HepG2 (cell line): ENCODE measurements at regions not wholly inside any gene's neighbourhood (a gene's known extent, or its start where the extent isn't known, plus 50 kb on each side); places are given as distances from the start of the nearest gene placed in this dataset.

Experiments used
- ATAC-seq: fragments of 200-7000 bp; cut with Tn5 transposase; 3 replicates; pipeline ENCODE4 v1.9.1; 2020; ENCODE audit warnings: mild to moderate bottlenecking, moderate library complexity
- BruUV-seq: library from RNA; stranded (reverse); fragments of 400-500 nt; replicated peaks from 2 replicates; lab custom pipeline; 2021; lab: Mats Ljungman, UMichigan
- CTCF ChIA-PET: fragments of 300-600 bp; formaldehyde crosslinking; extraction: SDS; loops from one replicate; lab custom pipeline; 2021; ENCODE audit warnings: low total read pairs, inconsistent platforms, low intra/inter-chr PET ratio; lab: Yijun Ruan, JAX
- POLR2A ChIA-PET: fragments of 350-600 bp; sonication (Branson Sonifier 250); formaldehyde crosslinking; loops from one replicate; lab custom pipeline; 2020; ENCODE audit warnings: antibody characterized with exemption, inconsistent platforms; lab: Yijun Ruan, JAX
- DNase-seq: peaks from one replicate; pipeline ENCODE4 v3.0.0-alpha.2; 2015; ENCODE audit warnings: low spot score
- FAIRE-seq: peaks from 3 replicates; lab custom pipeline; 2011; peaks lifted over from hg19 to GRCh38; lab: Jason Lieb, UNC
- H2AFZ ChIP-seq: one replicate; pipeline ENCODE4 v1.6.1; 2011; ENCODE audit warnings: low read length, inconsistent platforms
- H3K27ac ChIP-seq: fragments of 300-600 bp; 3 replicates; pipeline ENCODE4 v1.8.0; 2011; ENCODE audit warnings: mixed run types, mild to moderate bottlenecking, mixed read lengths, low read length, inconsistent platforms; ENCODE audit not compliant: insufficient read depth; ENCODE audit errors: extremely low read length
- H3K27me3 ChIP-seq, 2 experiments: fragments of 200-600 bp in 1 of 2; 2 replicates in 1 of 2; 3 replicates in 1 of 2; pipeline versions ENCODE4 v1.6.0 to v1.8.0; 2011; ENCODE audit warnings: low read length in 2 of 2, mild to moderate bottlenecking in 2 of 2, moderate library complexity in 2 of 2, inconsistent platforms in 1 of 2; ENCODE audit not compliant: insufficient read depth in 2 of 2, control insufficient read depth in 1 of 2
- H3K36me3 ChIP-seq, 2 experiments: fragments of 200-600 bp in 1 of 2; replicated peaks in 1 of 2; 2 replicates in 1 of 2; 3 replicates in 1 of 2; pipeline versions ENCODE4 v1.5.1 to v1.8.0; 2011; ENCODE audit warnings: low read length in 2 of 2, inconsistent platforms in 1 of 2; ENCODE audit not compliant: insufficient read depth in 2 of 2, control insufficient read depth in 1 of 2
- H3K4me1 ChIP-seq: 2 replicates; pipeline ENCODE4 v1.5.1; 2012; ENCODE audit warnings: low read length, inconsistent platforms; ENCODE audit not compliant: insufficient read depth
- H3K4me2 ChIP-seq: 2 replicates; pipeline ENCODE4 v1.6.0; 2011; ENCODE audit warnings: low read depth, low read length, inconsistent platforms
- H3K4me3 ChIP-seq, 3 experiments: fragments of 200-600 bp in 1 of 3; sonication (generic), shearing (Covaris generic) in 1 of 3; replicated peaks in 1 of 3; 2 replicates each; pipeline ENCODE4 v1.5.1; 2011 to 2016; ENCODE audit warnings: low read length in 3 of 3, inconsistent platforms in 2 of 3, low read depth in 2 of 3, mild to moderate bottlenecking in 2 of 3, control low read depth in 1 of 3, mixed read lengths in 1 of 3; ENCODE audit not compliant: insufficient read depth in 1 of 3
- H3K79me2 ChIP-seq: one replicate; pipeline ENCODE4 v1.6.1; 2011; ENCODE audit warnings: low read length, inconsistent platforms; ENCODE audit not compliant: insufficient read depth
- H3K9ac ChIP-seq: 2 replicates; pipeline ENCODE4 v1.6.0; 2011; ENCODE audit warnings: mild to moderate bottlenecking, low read depth, low read length, inconsistent platforms; ENCODE audit not compliant: insufficient read depth
- H3K9me3 ChIP-seq: 2 replicates; pipeline ENCODE4 v1.5.1; 2012; ENCODE audit warnings: mild to moderate bottlenecking, low read length
- H4K20me1 ChIP-seq: 2 replicates; pipeline ENCODE4 v1.6.0; 2011; ENCODE audit warnings: inconsistent platforms, mild to moderate bottlenecking, low read length, moderate library complexity; ENCODE audit not compliant: insufficient read depth
- CHD4 ChIP-seq: fragments of 200-600 bp; sonication (generic); IDR thresholded peaks from 2 replicates; pipeline ENCODE4 v1.7.0; 2017; ENCODE audit warnings: mild to moderate bottlenecking, low read length, borderline replicate concordance
- CREBL2 ChIP-seq: sonication (generic); formaldehyde crosslinking; IDR thresholded peaks from 2 replicates; pipeline ENCODE4 v1.8.1; 2023; ENCODE audit warnings: missing genetic modification reagents, mild to moderate bottlenecking, borderline replicate concordance
- HNRNPL ChIP-seq: fragments of 200-400 bp; formaldehyde crosslinking; IDR thresholded peaks from 2 replicates; pipeline ENCODE4 v1.6.1; 2017; ENCODE audit warnings: mild to moderate bottlenecking, low read depth, low read length
- ZFP91 ChIP-seq: sonication (generic); formaldehyde crosslinking; IDR thresholded peaks from 2 replicates; pipeline ENCODE4 v1.9.0; 2022; ENCODE audit warnings: missing genetic modification reagents, mild to moderate bottlenecking, borderline replicate concordance
- WGBS: methylation state at CpG from one replicate; pipeline ENCODE4 v1.1.6; 2017; ENCODE audit warnings: low lambda C conversion rate; 5-methylcytosine and 5-hydroxymethylcytosine counted together
- in situ Hi-C: cut with HindIII; loops from 2 replicates; pipeline ENCODE4 v1.10.0; 2017; ENCODE audit warnings: low pct_unique_long_range_greater_than_20kb; ENCODE audit not compliant: extremely low pct_ligation_motif_present
- intact Hi-C: fragments of 100-400 bp; cut with micrococcal nuclease; formaldehyde crosslinking; loops from one replicate; pipeline ENCODE4 v1.10.0; 2022; ENCODE audit not compliant: unreplicated experiment

GRCh38 chr2:10517351-10518043 is 69.4 kb upstream of the ODC1 start:
- Histone ChIP-seq H3K27me3 (peaks cover 4 to 11% of the 10 kb centered on the region in 2 experiments; a peak in 4 of 5 replicates), H3K79me2 (no peaks in the 10 kb centered on the region), H3K4me2 (no peak overlapping the region), H3K4me1 (no peaks in the 10 kb centered on the region), H3K9ac (no peak overlapping the region), H3K27ac (no peak overlapping the region), H2AFZ (no peak overlapping the region), H3K9me3 (peaks cover 16% of the 10 kb centered on the region), H3K36me3 (no peaks in the 10 kb centered on the region), H4K20me1 (no peaks in the 10 kb centered on the region), H3K4me3 (no peak overlapping the region)
- 61% methylated on average over 9 of the region's 9 CpGs for WGBS
- intact Hi-C loops = no loop called here
- in situ Hi-C loops = no loop called here
- no peak for ATAC-seq
- no TSS peak for BruUV-seq
- ChIA-PET CTCF (no interaction called here), POLR2A (no interaction called here)
- TF ChIP-seq HNRNPL (0 out of 2 replicates have a peak, but pooled peaks have one; percentile 17), CREBL2 (CRISPR knock-in tag) (no peak)
- DNase-seq = no peak
- peak; percentile 26 for FAIRE-seq

- Histone ChIP-seq H3K4me3 (no peak overlapping the region), H3K79me2 (no peaks in the 10 kb centered on the region), H3K4me2 (no peak overlapping the region), H3K4me1 (no peaks in the 10 kb centered on the region), H3K27ac (no peak overlapping the region), H3K9me3 (peaks cover 16% of the 10 kb centered on the region), H4K20me1 (no peaks in the 10 kb centered on the region), H3K27me3 (peaks cover 0 to 8% of the 10 kb centered on the region in 2 experiments; a peak in 3 of 5 replicates), H3K36me3 (no peaks in the 10 kb centered on the region), H2AFZ (no peak overlapping the region), H3K9ac (no peak overlapping the region)
- no peak for TF ChIP-seq ZFP91 (CRISPR knock-in tag)
- peak; percentile 69; the same call in 1 of the 2 replicates for TF ChIP-seq CHD4
- CTCF ChIA-PET = no interaction called here
- POLR2A ChIA-PET = no interaction called here
- ATAC-seq = no peak
- in situ Hi-C loops (no loop called here), intact Hi-C loops (no loop called here)
- WGBS = 1% methylated on average over 1 of the region's 1 CpG
- no peak for FAIRE-seq
- DNase-seq = no peak
- BruUV-seq = no TSS peak
These were observed 67.8 kb upstream of the ODC1 start for GRCh38 chr2:10515887-10516286.
